ENCODE measurements at regions not wholly inside any gene's neighbourhood (a gene's known extent, or its start where the extent isn't known, plus 50 kb on each side); places are given as distances from the start of the nearest gene placed in this dataset.

DNA sequence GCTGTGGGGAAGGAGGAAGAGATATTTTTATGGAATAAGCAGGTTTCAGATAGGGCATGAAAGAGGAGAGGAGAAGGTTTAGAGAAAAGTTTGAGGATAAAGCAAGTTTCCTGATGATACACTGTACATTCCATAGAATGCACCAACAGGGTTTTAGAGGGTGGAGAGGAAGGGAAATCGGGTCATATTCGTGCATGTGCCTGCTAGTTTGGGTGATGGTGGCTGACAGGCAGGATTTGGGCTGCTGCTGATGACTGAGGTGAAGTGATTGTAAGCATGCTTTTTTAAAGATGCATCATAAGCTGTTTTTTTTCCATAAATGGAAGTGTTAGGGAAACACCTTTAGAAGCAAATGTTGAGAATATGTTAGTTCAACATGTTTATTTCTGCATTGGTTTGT lies 68.8 kb downstream of the PMAIP1 start:
- TF ChIP-seq RB1 (IDR thresholded peaks at IDR 0.05; ENCODE audit: borderline replicate concordance) (no peak), CREM (IDR thresholded peaks at IDR 0.05; ENCODE audit: low read depth) (no peak), ZNF384 (IDR thresholded peaks at IDR 0.05; ENCODE audit: borderline replicate concordance, low read depth, low read length) (no peak), TBL1XR1 (IDR thresholded peaks at IDR 0.05; ENCODE audit: low read depth, low read length) (no peak)
- TF ChIP-seq, protein P1, sequence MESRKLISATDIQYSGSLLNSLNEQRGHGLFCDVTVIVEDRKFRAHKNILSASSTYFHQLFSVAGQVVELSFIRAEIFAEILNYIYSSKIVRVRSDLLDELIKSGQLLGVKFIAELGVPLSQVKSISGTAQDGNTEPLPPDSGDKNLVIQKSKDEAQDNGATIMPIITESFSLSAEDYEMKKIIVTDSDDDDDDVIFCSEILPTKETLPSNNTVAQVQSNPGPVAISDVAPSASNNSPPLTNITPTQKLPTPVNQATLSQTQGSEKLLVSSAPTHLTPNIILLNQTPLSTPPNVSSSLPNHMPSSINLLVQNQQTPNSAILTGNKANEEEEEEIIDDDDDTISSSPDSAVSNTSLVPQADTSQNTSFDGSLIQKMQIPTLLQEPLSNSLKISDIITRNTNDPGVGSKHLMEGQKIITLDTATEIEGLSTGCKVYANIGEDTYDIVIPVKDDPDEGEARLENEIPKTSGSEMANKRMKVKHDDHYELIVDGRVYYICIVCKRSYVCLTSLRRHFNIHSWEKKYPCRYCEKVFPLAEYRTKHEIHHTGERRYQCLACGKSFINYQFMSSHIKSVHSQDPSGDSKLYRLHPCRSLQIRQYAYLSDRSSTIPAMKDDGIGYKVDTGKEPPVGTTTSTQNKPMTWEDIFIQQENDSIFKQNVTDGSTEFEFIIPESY (IDR thresholded peaks at IDR 0.05), result no peak
- in situ Hi-C loops (cut with MboI), result loop anchor here (10.0 kb wide), 1 partner anchor 134 kb away; no protein-coding TSS in a partner anchor
- ChIA-PET CTCF (interaction anchor here (1.0 to 2.6 kb wide), 3 partner anchors 11 to 19 kb away, joined by 3 to 22 read pairs (median 3); no protein-coding TSS in a partner anchor), POLR2A (no interaction called here), SMC1A (ENCODE audit: uncharacterized antibody, unreplicated experiment) (interaction anchor here (1.1 to 3.1 kb wide), 4 partner anchors 9 to 132 kb away, joined by 3 to 21 read pairs (median 6); no protein-coding TSS in a partner anchor), RAD21 (ENCODE audit: unreplicated experiment) (no interaction called here)
- no peak overlapping the region for H3K27ac ChIP-seq (ENCODE audit: control insufficient read depth, insufficient read depth)
- DNase-seq (ENCODE audit: low read depth, low spot score) (no peak), ATAC-seq (no peak), FAIRE-seq (no peak)
- no peaks in the 10 kb centered on the region for H3K27me3 ChIP-seq (replicated peaks in 1 of 2; ENCODE audit: control insufficient read depth in 2 of 2, insufficient read depth in 2 of 2, low read length in 1 of 2)
- no peaks in the 10 kb centered on the region; the same call in 2 of the 3 replicates for H3K9me3 ChIP-seq (replicated peaks; ENCODE audit: control insufficient read depth, insufficient read depth, low read length)
- no peaks in the 10 kb centered on the region for H3K4me1 ChIP-seq (ENCODE audit: control insufficient read depth, insufficient read depth, low read length)
- 100% methylated on average over 2 of the region's 2 CpGs for WGBS (ENCODE audit: insufficient coverage, insufficient replicate concordance, low lambda C conversion rate, missing lambda C conversion rate)
- H2AFZ ChIP-seq (ENCODE audit: control insufficient read depth, low read depth, low read length), result no peak overlapping the region
- no peak overlapping the region for H3K4me3 ChIP-seq
- no peak overlapping the region for H3K9ac ChIP-seq (ENCODE audit: control insufficient read depth, insufficient read depth, low read length)
- intact Hi-C loops (cut with micrococcal nuclease; ENCODE audit: unreplicated experiment), result no loop called here
- H3K36me3 ChIP-seq (ENCODE audit: control insufficient read depth in 2 of 2, insufficient read depth in 2 of 2, low read length in 1 of 2), result no peaks in the 10 kb centered on the region
- H3K4me2 ChIP-seq (ENCODE audit: control insufficient read depth, insufficient read depth), result no peak overlapping the region
- H3K79me2 ChIP-seq (ENCODE audit: control insufficient read depth, insufficient read depth, low read length), result no peaks in the 10 kb centered on the region
- H4K20me1 ChIP-seq (ENCODE audit: control insufficient read depth, insufficient read depth), result no peaks in the 10 kb centered on the region
- BruUV-seq (replicated peaks), result no TSS peak

DNA sequence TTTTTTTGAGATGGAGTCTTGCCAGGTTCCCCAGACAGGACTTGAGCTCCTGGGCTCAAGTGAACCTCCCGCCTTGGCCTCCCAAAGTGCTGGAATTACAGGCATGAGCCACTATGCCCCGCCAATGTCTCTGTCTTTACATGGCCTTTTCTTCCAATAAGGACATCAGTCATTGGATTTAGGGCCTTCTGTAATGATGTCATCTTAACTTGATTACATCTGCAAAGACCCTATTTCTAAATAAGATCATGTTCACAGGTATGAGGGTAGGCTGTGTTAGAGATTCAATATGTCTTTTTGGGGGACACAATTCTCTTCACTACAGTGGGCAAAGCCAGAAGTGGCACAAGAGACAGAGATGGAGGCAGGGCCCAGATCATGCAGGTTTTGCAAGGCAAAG lies 68.1 kb downstream of the PMAIP1 start:
- ATAC-seq (no peak), DNase-seq (ENCODE audit: low read depth, low spot score) (no peak), FAIRE-seq (no peak)
- no peaks in the 10 kb centered on the region; the same call in 2 of the 3 replicates for H3K9me3 ChIP-seq (replicated peaks; ENCODE audit: control insufficient read depth, insufficient read depth, low read length)
- H3K4me2 ChIP-seq (ENCODE audit: control insufficient read depth, insufficient read depth), result no peak overlapping the region
- no peaks in the 10 kb centered on the region for H3K36me3 ChIP-seq (ENCODE audit: control insufficient read depth in 2 of 2, insufficient read depth in 2 of 2, low read length in 1 of 2)
- SMC1A ChIA-PET (ENCODE audit: uncharacterized antibody, unreplicated experiment), result interaction anchor here (0.9 to 3.4 kb wide), 9 partner anchors 10 to 131 kb away, joined by 3 to 21 read pairs (median 4); no protein-coding TSS in a partner anchor
- no peak overlapping the region for H2AFZ ChIP-seq (ENCODE audit: control insufficient read depth, low read depth, low read length)
- no peaks in the 10 kb centered on the region for H4K20me1 ChIP-seq (ENCODE audit: control insufficient read depth, insufficient read depth)
- no peak overlapping the region for H3K4me3 ChIP-seq
- RAD21 ChIA-PET (ENCODE audit: unreplicated experiment), result no interaction called here
- in situ Hi-C loops (cut with MboI) (loop anchor here (10.0 kb wide), 1 partner anchor 133 kb away; no protein-coding TSS in a partner anchor), intact Hi-C loops (cut with micrococcal nuclease; ENCODE audit: unreplicated experiment) (no loop called here)
- no TSS peak for BruUV-seq (replicated peaks)
- no peak for TF ChIP-seq HDGF (IDR thresholded peaks at IDR 0.05)
- TF ChIP-seq, protein P2, sequence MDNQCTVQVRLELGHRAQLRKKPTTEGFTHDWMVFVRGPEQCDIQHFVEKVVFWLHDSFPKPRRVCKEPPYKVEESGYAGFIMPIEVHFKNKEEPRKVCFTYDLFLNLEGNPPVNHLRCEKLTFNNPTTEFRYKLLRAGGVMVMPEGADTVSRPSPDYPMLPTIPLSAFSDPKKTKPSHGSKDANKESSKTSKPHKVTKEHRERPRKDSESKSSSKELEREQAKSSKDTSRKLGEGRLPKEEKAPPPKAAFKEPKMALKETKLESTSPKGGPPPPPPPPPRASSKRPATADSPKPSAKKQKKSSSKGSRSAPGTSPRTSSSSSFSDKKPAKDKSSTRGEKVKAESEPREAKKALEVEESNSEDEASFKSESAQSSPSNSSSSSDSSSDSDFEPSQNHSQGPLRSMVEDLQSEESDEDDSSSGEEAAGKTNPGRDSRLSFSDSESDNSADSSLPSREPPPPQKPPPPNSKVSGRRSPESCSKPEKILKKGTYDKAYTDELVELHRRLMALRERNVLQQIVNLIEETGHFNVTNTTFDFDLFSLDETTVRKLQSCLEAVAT (IDR thresholded peaks at IDR 0.05), result no peak
- H3K27ac ChIP-seq (ENCODE audit: control insufficient read depth, insufficient read depth), result no peak overlapping the region
- CTCF ChIA-PET, result interaction anchor here (1.2 to 2.6 kb wide), 5 partner anchors 10 to 28 kb away, joined by 3 to 22 read pairs (median 6); no protein-coding TSS in a partner anchor
- H3K9ac ChIP-seq (ENCODE audit: control insufficient read depth, insufficient read depth, low read length), result no peak overlapping the region
- no peaks in the 10 kb centered on the region for H3K27me3 ChIP-seq (replicated peaks in 1 of 2; ENCODE audit: control insufficient read depth in 2 of 2, insufficient read depth in 2 of 2, low read length in 1 of 2)
- WGBS (ENCODE audit: insufficient coverage, insufficient replicate concordance, low lambda C conversion rate, missing lambda C conversion rate), result 100% methylated on average over 2 of the region's 2 CpGs
- POLR2A ChIA-PET, result interaction anchor here (1.4 kb wide), 1 partner anchor 13 kb away, joined by 4 read pairs; no protein-coding TSS in a partner anchor
- H3K79me2 ChIP-seq (ENCODE audit: control insufficient read depth, insufficient read depth, low read length), result no peaks in the 10 kb centered on the region
- H3K4me1 ChIP-seq (ENCODE audit: control insufficient read depth, insufficient read depth, low read length), result no peaks in the 10 kb centered on the region

All from GM12878 (cell line).